ENCODE measurements at regions not wholly inside any gene's neighbourhood (a gene's known extent, or its start where the extent isn't known, plus 50 kb on each side); places are given as distances from the start of the nearest gene placed in this dataset.

GRCh38 chr3:106114220-106114619, 245.4 kb upstream of the CBLB start:
- Histone ChIP-seq H3K9ac (ENCODE audit: low read depth in 2 of 2, low read length in 2 of 2) (no peak overlapping the region), H3K27me3 (no peaks in the 10 kb centered on the region), H3K36me3 (no peaks in the 10 kb centered on the region), H3K4me1 (no peaks in the 10 kb centered on the region), H3K4me3 (no peak overlapping the region), H3K27ac (no peak overlapping the region), H3K9me3 (no peaks in the 10 kb centered on the region)
- no peak for TF ChIP-seq CTCF (IDR thresholded peaks at IDR 0.05)
- intact Hi-C loops (cut with DNase I): no loop called here
- no peak for DNase-seq

- H3K9ac ChIP-seq (ENCODE audit: low read depth in 2 of 2, low read length in 2 of 2): no peak overlapping the region
- no peak overlapping the region for H3K4me3 ChIP-seq
- intact Hi-C loops (cut with DNase I): no loop called here
- no peak for TF ChIP-seq CTCF (IDR thresholded peaks at IDR 0.05)
- H3K27ac ChIP-seq: no peak overlapping the region
- no peaks in the 10 kb centered on the region for H3K9me3 ChIP-seq
- H3K4me1 ChIP-seq: no peaks in the 10 kb centered on the region
- no peaks in the 10 kb centered on the region for H3K27me3 ChIP-seq
- DNase-seq: no peak
- no peaks in the 10 kb centered on the region for H3K36me3 ChIP-seq
Measured at GRCh38 chr3:106114848-106115247, 246.0 kb upstream of the CBLB start.

- no peaks in the 10 kb centered on the region for H3K4me1 ChIP-seq
Measured at GRCh38 chr3:106115557-106115956, 246.7 kb upstream of the CBLB start.

GRCh38 chr3:106116733-106117489, 248.1 kb upstream of the CBLB start:
- Histone ChIP-seq H3K27me3 (no peaks in the 10 kb centered on the region), H3K4me1 (no peaks in the 10 kb centered on the region), H3K27ac (no peak overlapping the region), H3K36me3 (no peaks in the 10 kb centered on the region), H3K9me3 (no peaks in the 10 kb centered on the region), H3K9ac (ENCODE audit: low read depth in 2 of 2, low read length in 2 of 2) (no peak overlapping the region), H3K4me3 (no peak overlapping the region)
- no peak for DNase-seq
- intact Hi-C loops (cut with DNase I): no loop called here
- TF ChIP-seq CTCF (IDR thresholded peaks at IDR 0.05): no peak

More at GRCh38 chr3:106115557-106115956, 246.7 kb upstream of the CBLB start:
- Histone ChIP-seq H3K27ac (no peak overlapping the region), H3K4me3 (no peak overlapping the region), H3K27me3 (no peaks in the 10 kb centered on the region), H3K9ac (ENCODE audit: low read depth in 2 of 2, low read length in 2 of 2) (no peak overlapping the region), H3K36me3 (no peaks in the 10 kb centered on the region), H3K9me3 (no peaks in the 10 kb centered on the region)
- DNase-seq: no peak
- no peak for TF ChIP-seq CTCF (IDR thresholded peaks at IDR 0.05)
- intact Hi-C loops (cut with DNase I): no loop called here

GRCh38 chr3:106117490-106117858, 248.7 kb upstream of the CBLB start:
- no peaks in the 10 kb centered on the region for H3K4me1 ChIP-seq
- no peak for DNase-seq
- no peaks in the 10 kb centered on the region for H3K27me3 ChIP-seq
- H3K9me3 ChIP-seq: no peaks in the 10 kb centered on the region
- no peaks in the 10 kb centered on the region for H3K36me3 ChIP-seq
- intact Hi-C loops (cut with DNase I): no loop called here
- no peak overlapping the region for H3K9ac ChIP-seq (ENCODE audit: low read depth in 2 of 2, low read length in 2 of 2)
- H3K27ac ChIP-seq: no peak overlapping the region
- no peak for TF ChIP-seq CTCF (IDR thresholded peaks at IDR 0.05)
- H3K4me3 ChIP-seq: no peak overlapping the region

Measured in colonic mucosa (tissue), 4 donors.